IMR-90 (cell line): ENCODE measurements at regions not wholly inside any gene's neighbourhood (a gene's known extent, or its start where the extent isn't known, plus 50 kb on each side); places are given as distances from the start of the nearest gene placed in this dataset.

Experiments used
- ATAC-seq: fragments of 200-7000 bp; cut with Tn5 transposase; 2 replicates; pipeline ENCODE4 v1.9.1; 2020; ENCODE audit warnings: low read depth, mild to moderate bottlenecking, moderate library complexity
- BruUV-seq: library from RNA; stranded (reverse); fragments of 400-500 nt; replicated peaks from 2 replicates; lab custom pipeline; 2021; lab: Mats Ljungman, UMichigan
- CTCF ChIA-PET: fragments of 300-600 bp; formaldehyde crosslinking; extraction: SDS; loops from one replicate; lab custom pipeline; 2021; ENCODE audit warnings: antibody characterized with exemption; lab: Yijun Ruan, JAX
- POLR2A ChIA-PET: fragments of 300-600 bp; sonication (Branson Sonifier 250); formaldehyde crosslinking; loops from one replicate; lab custom pipeline; 2022; ENCODE audit warnings: antibody characterized with exemption; ENCODE audit not compliant: unreplicated experiment; lab: Charles Lee
- DNase-seq: peaks from one replicate; pipeline ENCODE4 v3.0.0; 2013
- H2AFZ ChIP-seq: replicated peaks from 2 replicates; pipeline ENCODE3; 2013; ENCODE audit warnings: low read length, mild to moderate bottlenecking; ENCODE audit not compliant: poor library complexity
- H2AK5ac ChIP-seq: 2 replicates; pipeline ENCODE4 v1.6.1; 2013; ENCODE audit warnings: low read depth, low read length, inconsistent platforms
- H2AK9ac ChIP-seq: replicated peaks from 2 replicates; pipeline ENCODE3; 2013; ENCODE audit warnings: mild to moderate bottlenecking, low read depth, low read length, moderate library complexity; ENCODE audit not compliant: poor library complexity
- H2BK120ac ChIP-seq: 2 replicates; pipeline ENCODE4 v1.6.1; 2013; ENCODE audit warnings: low read depth, low read length, inconsistent platforms
- H2BK15ac ChIP-seq: 3 replicates; pipeline ENCODE4 v1.6.1; 2013; ENCODE audit warnings: low read depth, low read length, inconsistent platforms
- H2BK20ac ChIP-seq: 2 replicates; pipeline ENCODE4 v1.6.1; 2013; ENCODE audit warnings: low read depth, mild to moderate bottlenecking, inconsistent platforms, low read length, moderate library complexity
- H2BK5ac ChIP-seq: 2 replicates; pipeline ENCODE4 v1.6.1; 2013; ENCODE audit warnings: mild to moderate bottlenecking, low read depth, low read length, inconsistent platforms; ENCODE audit not compliant: poor library complexity, severe bottlenecking
- H3K14ac ChIP-seq: replicated peaks from 2 replicates; pipeline ENCODE4 v1.6.1; 2013; ENCODE audit warnings: low read depth, low read length, inconsistent platforms
- H3K18ac ChIP-seq: 2 replicates; pipeline ENCODE4 v1.6.1; 2013; ENCODE audit warnings: low read depth, low read length, control low read depth
- H3K23ac ChIP-seq: 2 replicates; pipeline ENCODE4 v1.6.1; 2013; ENCODE audit warnings: low read depth, low read length, inconsistent platforms
- H3K27ac ChIP-seq: 2 replicates; pipeline ENCODE4 v1.5.1; 2013; ENCODE audit warnings: mild to moderate bottlenecking, control low read depth, low read length; ENCODE audit not compliant: insufficient read depth
- H3K27me3 ChIP-seq: 2 replicates; pipeline ENCODE4 v1.6.1; 2013; ENCODE audit warnings: low read length; ENCODE audit not compliant: control insufficient read depth, insufficient read depth
- H3K36me3 ChIP-seq: 2 replicates; pipeline ENCODE4 v1.6.1; 2013; ENCODE audit warnings: low read length, mixed read lengths; ENCODE audit not compliant: control insufficient read depth, insufficient read depth
- H3K4ac ChIP-seq: 2 replicates; pipeline ENCODE4 v1.6.1; 2013; ENCODE audit warnings: low read depth, low read length, inconsistent platforms
- H3K4me1 ChIP-seq: 2 replicates; pipeline ENCODE4 v1.6.1; 2013; ENCODE audit warnings: low read length, mixed read lengths; ENCODE audit not compliant: control insufficient read depth, insufficient read depth
- H3K4me2 ChIP-seq: 2 replicates; pipeline ENCODE4 v1.6.1; 2013; ENCODE audit warnings: low read depth, mild to moderate bottlenecking, control low read depth, low read length, moderate library complexity
- H3K4me3 ChIP-seq: 2 replicates; pipeline ENCODE4 v1.5.1; 2013; ENCODE audit warnings: low read depth, mild to moderate bottlenecking, control low read depth, low read length, moderate library complexity; ENCODE audit not compliant: insufficient read depth
- H3K56ac ChIP-seq: 2 replicates; pipeline ENCODE4 v1.6.1; 2013; ENCODE audit warnings: low read length, inconsistent platforms; ENCODE audit not compliant: insufficient read depth; ENCODE audit errors: extremely low read depth
- H3K79me1 ChIP-seq, 2 experiments: 2 replicates each; pipeline ENCODE4 v1.6.1; 2013; ENCODE audit warnings: low read length in 2 of 2, inconsistent platforms in 1 of 2, low read depth in 1 of 2
- H3K9ac ChIP-seq: 2 replicates; pipeline ENCODE4 v1.6.1; 2013; ENCODE audit warnings: low read depth, low read length, control low read depth
- H3K9me1 ChIP-seq: 2 replicates; pipeline ENCODE4 v1.6.1; 2013; ENCODE audit warnings: low read length, inconsistent platforms; ENCODE audit not compliant: insufficient read depth
- H3K9me3 ChIP-seq: 2 replicates; pipeline ENCODE4 v1.6.1; 2013; ENCODE audit warnings: low read length; ENCODE audit not compliant: control insufficient read depth, insufficient read depth
- H4K20me1 ChIP-seq: 2 replicates; pipeline ENCODE4 v1.6.1; 2013; ENCODE audit warnings: low read length, inconsistent platforms; ENCODE audit not compliant: insufficient read depth
- H4K5ac ChIP-seq: 2 replicates; pipeline ENCODE4 v1.6.1; 2013; ENCODE audit warnings: mild to moderate bottlenecking, low read depth, low read length, control low read depth
- H4K8ac ChIP-seq, 2 experiments: 2 replicates each; pipeline ENCODE4 v1.6.1; 2013; ENCODE audit warnings: low read depth in 2 of 2, low read length in 2 of 2, control low read depth in 1 of 2, inconsistent platforms in 1 of 2
- H4K91ac ChIP-seq: 2 replicates; pipeline ENCODE4 v1.6.1; 2013; ENCODE audit warnings: low read depth, low read length, inconsistent platforms; ENCODE audit not compliant: insufficient read depth
- BHLHE40 ChIP-seq: fragments of 150-350 bp; IDR thresholded peaks from 2 replicates; pipeline ENCODE4 v1.6.1; 2016; ENCODE audit warnings: mild to moderate bottlenecking, low read depth, low read length
- FOS ChIP-seq: fragments of 150-350 bp; IDR thresholded peaks from 2 replicates; pipeline ENCODE4 v1.6.1; 2016; ENCODE audit warnings: low read depth, low read length
- MAFK ChIP-seq: IDR thresholded peaks from 2 replicates; pipeline ENCODE4 v1.6.1; 2012; ENCODE audit warnings: low read depth, low read length, improper control_type of control experiment
- MAZ ChIP-seq: IDR thresholded peaks from 2 replicates; pipeline ENCODE4 v1.6.1; 2012; ENCODE audit warnings: low read depth, mild to moderate bottlenecking, low read length, improper control_type of control experiment, moderate library complexity, borderline replicate concordance
- NFE2L2 ChIP-seq: fragments of 150-350 bp; IDR thresholded peaks from 2 replicates; pipeline ENCODE4 v1.6.1; 2016; ENCODE audit warnings: low read depth, mild to moderate bottlenecking, low read length
- POLR2A ChIP-seq: IDR thresholded peaks from 2 replicates; pipeline ENCODE4 v1.6.1; 2012; ENCODE audit warnings: mild to moderate bottlenecking, low read depth, low read length
- RFX5 ChIP-seq: IDR thresholded peaks from 2 replicates; pipeline ENCODE4 v1.8.0; 2012; ENCODE audit warnings: low read depth, mild to moderate bottlenecking, low read length, moderate library complexity
- WGBS, 2 experiments: methylation state at CpG; one replicate each; pipeline versions ENCODE4 v1.1.5 to v1.1.7; 2013; ENCODE audit warnings: missing lambda C conversion rate in 2 of 2; ENCODE audit not compliant: insufficient read length in 1 of 2; ENCODE audit errors: extremely low coverage in 2 of 2; 5-methylcytosine and 5-hydroxymethylcytosine counted together
- dilution Hi-C: fragments of 300-500 bp; cut with HindIII; formaldehyde crosslinking; loops from one replicate; pipeline ENCODE4 v1.14.3; 2018; ENCODE audit warnings: low sequenced_read_pairs; ENCODE audit not compliant: unreplicated experiment
- in situ Hi-C: fragments of 300-500 bp; cut with MboI; formaldehyde crosslinking; loops from 3 replicates; pipeline ENCODE4 v1.14.3; 2019; ENCODE audit warnings: low sequenced_read_pairs, inconsistent platforms, mixed read lengths
- intact Hi-C: fragments of 100-400 bp; cut with micrococcal nuclease; formaldehyde crosslinking; loops from 2 replicates; pipeline ENCODE4 v1.10.0; 2022

DNA sequence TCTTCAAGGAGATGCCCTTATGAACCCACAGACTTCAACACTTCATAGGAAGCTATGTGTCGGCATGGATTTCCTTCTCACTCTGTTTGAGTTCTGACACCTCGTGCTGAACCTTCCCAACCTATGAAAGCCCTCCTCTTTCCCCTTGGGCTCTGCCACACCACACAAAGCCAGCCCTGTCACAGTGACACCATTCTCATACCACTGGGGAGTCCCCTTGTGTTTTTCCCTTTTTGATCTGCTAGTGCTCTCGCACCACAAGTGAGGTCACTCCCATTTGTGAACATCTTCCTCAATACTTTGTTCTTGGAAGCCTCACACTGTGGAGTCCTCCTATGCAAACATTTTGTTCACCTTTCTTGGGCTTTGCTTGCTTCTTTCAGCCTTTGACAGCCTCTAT lies 264.6 kb upstream of the ALG10 start:
- BruUV-seq: no TSS peak
- ChIA-PET POLR2A (no interaction called here), CTCF (no interaction called here)
- Histone ChIP-seq H2AK5ac (no peak overlapping the region), H3K23ac (no peak overlapping the region), H4K91ac (no peak overlapping the region), H3K56ac (no peak overlapping the region), H3K18ac (no peak overlapping the region), H3K36me3 (no peaks in the 10 kb centered on the region), H2BK20ac (no peak overlapping the region), H3K4me2 (no peak overlapping the region), H3K4me3 (no peak overlapping the region), H3K9ac (no peak overlapping the region), H4K8ac (no peak overlapping the region), H3K27ac (no peak overlapping the region), H4K5ac (no peak overlapping the region), H2AFZ (no peak overlapping the region), H2BK5ac (no peak overlapping the region), H3K4ac (no peak overlapping the region), H4K20me1 (no peaks in the 10 kb centered on the region), H2BK15ac (no peak overlapping the region), H2AK9ac (no peak overlapping the region), H3K9me1 (no peaks in the 10 kb centered on the region), H3K27me3 (no peaks in the 10 kb centered on the region), H3K79me1 (no peaks in the 10 kb centered on the region), H3K9me3 (peaks cover 8% of the 10 kb centered on the region), H2BK120ac (no peak overlapping the region), H3K14ac (no peak overlapping the region), H3K4me1 (no peaks in the 10 kb centered on the region)
- dilution Hi-C loops (no loop called here), in situ Hi-C loops (no loop called here), intact Hi-C loops (no loop called here)
- WGBS, 2 experiments: 60% methylated on average over 2 of the region's 3 CpGs; no CpG with 5 or more reads in 1 of the 2 experiments
- no peak for TF ChIP-seq BHLHE40
- TF ChIP-seq POLR2A: no peak
- no peak for TF ChIP-seq FOS
- no peak for TF ChIP-seq NFE2L2
- no peak for TF ChIP-seq MAZ
- no peak for TF ChIP-seq MAFK
- TF ChIP-seq RFX5: no peak
- ATAC-seq (no peak), DNase-seq (no peak)
